A673 (cell line): ENCODE measurements at regions not wholly inside any gene's neighbourhood (a gene's known extent, or its start where the extent isn't known, plus 50 kb on each side); places are given as distances from the start of the nearest gene placed in this dataset.

Experiments
- BruUV-seq: library from RNA; stranded (reverse); fragments of 400-500 nt; replicated peaks from 2 replicates; lab custom pipeline; 2021; lab: Mats Ljungman, UMichigan
- CTCF ChIA-PET: fragments of 300-600 bp; sonication (Branson Sonifier 250); formaldehyde crosslinking; loops from one replicate; lab custom pipeline; 2022; ENCODE audit warnings: antibody characterized with exemption; lab: Charles Lee
- POLR2A ChIA-PET: fragments of 300-600 bp; sonication (Branson Sonifier 250); formaldehyde crosslinking; loops from one replicate; lab custom pipeline; 2022; ENCODE audit warnings: antibody characterized with exemption; ENCODE audit not compliant: low non-redundant PET; lab: Charles Lee
- DNase-seq: peaks from one replicate; pipeline ENCODE4 v3.0.0-alpha.2; 2015; ENCODE audit warnings: low spot score
- H3K27ac ChIP-seq: fragments of 200-600 bp; sonication (generic); 2 replicates; pipeline ENCODE4 v1.5.1; 2016; ENCODE audit warnings: mixed run types, low read depth, mild to moderate bottlenecking, mixed read lengths, antibody characterized with exemption, low read length; ENCODE audit not compliant: poor library complexity, severe bottlenecking
- H3K27me3 ChIP-seq: fragments of 200-600 bp; sonication (generic); replicated peaks from 2 replicates; pipeline ENCODE4 v1.6.1; 2017; ENCODE audit warnings: mixed run types, low read depth, mild to moderate bottlenecking, mixed read lengths, antibody characterized with exemption, low read length; ENCODE audit not compliant: insufficient read depth, poor library complexity
- H3K36me3 ChIP-seq: fragments of 200-600 bp; sonication (generic); 2 replicates; pipeline ENCODE4 v1.6.1; 2016; ENCODE audit warnings: mixed run types, mild to moderate bottlenecking, mixed read lengths, antibody characterized with exemption, low read length; ENCODE audit not compliant: insufficient read depth, poor library complexity, severe bottlenecking
- H3K4me1 ChIP-seq: fragments of 200-600 bp; sonication (generic); 2 replicates; pipeline ENCODE4 v1.6.1; 2017; ENCODE audit warnings: mixed run types, mild to moderate bottlenecking, mixed read lengths, antibody characterized with exemption, low read length; ENCODE audit not compliant: insufficient read depth, poor library complexity, severe bottlenecking
- H3K4me3 ChIP-seq: fragments of 200-600 bp; sonication (generic); 2 replicates; pipeline ENCODE4 v1.5.1; 2016; ENCODE audit warnings: low read depth, mixed run types, mild to moderate bottlenecking, mixed read lengths, low read length; ENCODE audit not compliant: poor library complexity, severe bottlenecking
- H3K9me3 ChIP-seq: fragments of 200-600 bp; sonication (generic); 2 replicates; pipeline ENCODE4 v1.6.1; 2016; ENCODE audit warnings: mixed run types, low read depth, mild to moderate bottlenecking, mixed read lengths, antibody characterized with exemption, low read length; ENCODE audit not compliant: poor library complexity, severe bottlenecking
- EZH2 ChIP-seq: fragments of 200-600 bp; sonication (generic); IDR thresholded peaks from 2 replicates; pipeline ENCODE4 v1.6.1; 2017; ENCODE audit warnings: borderline replicate concordance, low read depth, mild to moderate bottlenecking, mixed read lengths, antibody characterized with exemption, low read length; ENCODE audit not compliant: poor library complexity, severe bottlenecking
- intact Hi-C: fragments of 100-400 bp; cut with micrococcal nuclease; formaldehyde crosslinking; loops from one replicate; pipeline ENCODE4 v1.10.0; 2022; ENCODE audit not compliant: unreplicated experiment
- TF ChIP-seq, protein P1 (sequence below): fragments of 300-800, 200-600 bp; sonication (generic); conservative IDR thresholded peaks from 2 replicates; pipeline ENCODE4 v1.5.1; 2017; ENCODE audit warnings: low read depth, mild to moderate bottlenecking, antibody characterized with exemption, low read length, moderate library complexity, mixed read lengths

DNA sequence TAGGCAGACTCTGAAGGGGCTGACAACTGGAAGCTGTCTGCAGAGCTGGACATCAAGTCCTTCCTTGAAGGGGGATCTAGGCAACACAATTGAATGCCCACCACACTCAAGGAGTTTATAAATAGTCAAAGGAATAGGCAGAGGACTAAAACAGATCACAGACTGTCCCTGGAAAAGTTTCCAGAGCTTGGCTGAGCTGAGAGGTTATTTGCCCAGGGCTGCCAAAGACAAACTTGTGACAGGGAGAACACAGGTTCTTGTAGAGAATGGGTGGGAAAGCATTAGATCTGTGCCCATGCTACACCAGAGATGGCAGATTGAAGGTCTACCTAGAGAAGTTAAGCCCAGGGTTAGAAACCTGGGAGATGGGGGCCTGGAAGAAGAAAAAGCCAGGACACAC lies 344.6 kb downstream of the MID1IP1 start:
- H3K36me3 ChIP-seq = no peaks in the 10 kb centered on the region
- H3K27me3 ChIP-seq = no peaks in the 10 kb centered on the region
- H3K9me3 ChIP-seq = no peaks in the 10 kb centered on the region
- ChIA-PET CTCF (no interaction called here), POLR2A (no interaction called here)
- no peak overlapping the region for H3K27ac ChIP-seq
- H3K4me3 ChIP-seq = no peak overlapping the region
- no peaks in the 10 kb centered on the region for H3K4me1 ChIP-seq
- no peak for TF ChIP-seq EZH2
- TF ChIP-seq, protein P1, sequence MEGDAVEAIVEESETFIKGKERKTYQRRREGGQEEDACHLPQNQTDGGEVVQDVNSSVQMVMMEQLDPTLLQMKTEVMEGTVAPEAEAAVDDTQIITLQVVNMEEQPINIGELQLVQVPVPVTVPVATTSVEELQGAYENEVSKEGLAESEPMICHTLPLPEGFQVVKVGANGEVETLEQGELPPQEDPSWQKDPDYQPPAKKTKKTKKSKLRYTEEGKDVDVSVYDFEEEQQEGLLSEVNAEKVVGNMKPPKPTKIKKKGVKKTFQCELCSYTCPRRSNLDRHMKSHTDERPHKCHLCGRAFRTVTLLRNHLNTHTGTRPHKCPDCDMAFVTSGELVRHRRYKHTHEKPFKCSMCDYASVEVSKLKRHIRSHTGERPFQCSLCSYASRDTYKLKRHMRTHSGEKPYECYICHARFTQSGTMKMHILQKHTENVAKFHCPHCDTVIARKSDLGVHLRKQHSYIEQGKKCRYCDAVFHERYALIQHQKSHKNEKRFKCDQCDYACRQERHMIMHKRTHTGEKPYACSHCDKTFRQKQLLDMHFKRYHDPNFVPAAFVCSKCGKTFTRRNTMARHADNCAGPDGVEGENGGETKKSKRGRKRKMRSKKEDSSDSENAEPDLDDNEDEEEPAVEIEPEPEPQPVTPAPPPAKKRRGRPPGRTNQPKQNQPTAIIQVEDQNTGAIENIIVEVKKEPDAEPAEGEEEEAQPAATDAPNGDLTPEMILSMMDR = no peak
- no peak for DNase-seq
- no TSS peak for BruUV-seq
- intact Hi-C loops = no loop called here

DNA sequence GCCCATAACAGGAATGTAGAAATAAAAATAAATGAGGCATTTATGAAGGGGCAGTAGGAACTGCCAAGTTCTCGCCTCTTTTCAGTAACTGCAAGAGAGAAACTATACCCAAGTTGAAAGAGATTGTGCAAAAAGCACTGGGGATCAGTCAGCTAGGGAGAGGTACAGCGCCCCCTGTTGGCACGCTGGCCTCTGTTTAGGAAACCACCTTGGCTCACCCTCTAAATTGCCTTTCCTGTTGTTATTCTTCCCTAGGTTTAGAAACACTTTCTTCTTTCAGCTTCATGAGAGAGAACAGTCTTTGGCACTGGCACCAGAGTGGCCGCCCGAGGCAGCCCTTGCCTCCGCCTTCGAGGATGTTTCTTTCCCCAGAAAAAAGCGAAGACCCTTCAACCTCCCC lies 348.5 kb downstream of the MID1IP1 start:
- POLR2A ChIA-PET = no interaction called here

DNA sequence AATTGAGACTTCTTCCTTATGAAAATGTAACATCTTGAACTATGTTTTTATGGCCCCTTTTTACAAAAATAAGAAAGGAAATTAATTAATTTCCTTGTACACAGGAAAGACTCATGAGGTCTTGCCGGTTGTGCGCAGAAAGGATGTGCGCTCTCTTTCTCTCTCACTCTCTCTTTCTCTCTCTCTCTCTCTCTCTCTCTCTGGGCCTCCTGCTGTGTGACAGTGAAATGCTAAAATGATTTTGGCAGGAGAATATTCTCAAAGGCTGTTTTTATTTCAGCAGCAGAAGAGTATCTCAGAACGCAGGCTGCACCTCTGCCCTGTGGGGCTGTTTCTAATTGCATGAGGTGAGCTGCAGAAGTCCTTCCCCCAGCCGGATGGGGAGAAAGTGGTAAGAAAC lies 349.0 kb downstream of the MID1IP1 start:
- Histone ChIP-seq H3K27ac (no peak overlapping the region), H3K27me3 (no peaks in the 10 kb centered on the region), H3K36me3 (no peaks in the 10 kb centered on the region), H3K9me3 (no peaks in the 10 kb centered on the region), H3K4me1 (no peaks in the 10 kb centered on the region), H3K4me3 (no peak overlapping the region)
- ChIA-PET POLR2A (no interaction called here), CTCF (interaction anchor here (0.7 kb wide), 1 partner anchor 382 kb away, joined by 5 read pairs; no protein-coding TSS in a partner anchor)
- intact Hi-C loops = loop anchor here (5.0 kb wide), 2 partner anchors 398 to 488 kb away; no protein-coding TSS in a partner anchor
- BruUV-seq = no TSS peak
- no peak for DNase-seq
- TF ChIP-seq, protein P1 = no peak
- TF ChIP-seq EZH2 = no peak

More for the DNA sequence above, 348.5 kb downstream of the MID1IP1 start:
- H3K9me3 ChIP-seq = no peaks in the 10 kb centered on the region
- intact Hi-C loops = loop anchor here (5.0 kb wide), 2 partner anchors 397 to 487 kb away; no protein-coding TSS in a partner anchor
- H3K27ac ChIP-seq = no peak overlapping the region
- no peaks in the 10 kb centered on the region for H3K27me3 ChIP-seq
- CTCF ChIA-PET = interaction anchor here (0.6 kb wide), 1 partner anchor 188 kb away, joined by 3 read pairs; no protein-coding TSS in a partner anchor
- no peak overlapping the region for H3K4me3 ChIP-seq
- peak; percentile 53 for DNase-seq
- no peak for TF ChIP-seq EZH2
- TF ChIP-seq, protein P1 = peak; percentile 83
- no peaks in the 10 kb centered on the region for H3K4me1 ChIP-seq
- BruUV-seq = no TSS peak
- H3K36me3 ChIP-seq = no peaks in the 10 kb centered on the region
